ENCODE measurements at regions not wholly inside any gene's neighbourhood (a gene's known extent, or its start where the extent isn't known, plus 50 kb on each side); places are given as distances from the start of the nearest gene placed in this dataset.

- no peak for TF ChIP-seq POLR2A (IDR thresholded peaks at IDR 0.05; ENCODE audit: low read depth, low read length)
- no peak for TF ChIP-seq POLR2AphosphoS5 (IDR thresholded peaks at IDR 0.05; ENCODE audit: low read depth, low read length)
- no peak for TF ChIP-seq TAF1 (IDR thresholded peaks at IDR 0.05; ENCODE audit: low read depth, low read length)
- TF ChIP-seq PAX5 (IDR thresholded peaks at IDR 0.05; ENCODE audit: insufficient read depth, low read length, severe bottlenecking): no peak
Observed at GRCh38 chr1:73218995-73219546, 936.7 kb upstream of the NEGR1 start.
